IMR-90 (cell line): ENCODE measurements at regions not wholly inside any gene's neighbourhood (a gene's known extent, or its start where the extent isn't known, plus 50 kb on each side); places are given as distances from the start of the nearest gene placed in this dataset.

Experiments used
- ATAC-seq: fragments of 200-7000 bp; cut with Tn5 transposase; 2 replicates; pipeline ENCODE4 v1.9.1; 2020; ENCODE audit warnings: low read depth, mild to moderate bottlenecking, moderate library complexity
- BruUV-seq: library from RNA; stranded (reverse); fragments of 400-500 nt; replicated peaks from 2 replicates; lab custom pipeline; 2021; lab: Mats Ljungman, UMichigan
- CTCF ChIA-PET: fragments of 300-600 bp; formaldehyde crosslinking; extraction: SDS; loops from one replicate; lab custom pipeline; 2021; ENCODE audit warnings: antibody characterized with exemption; lab: Yijun Ruan, JAX
- POLR2A ChIA-PET: fragments of 300-600 bp; sonication (Branson Sonifier 250); formaldehyde crosslinking; loops from one replicate; lab custom pipeline; 2022; ENCODE audit warnings: antibody characterized with exemption; ENCODE audit not compliant: unreplicated experiment; lab: Charles Lee
- DNase-seq: peaks from one replicate; pipeline ENCODE4 v3.0.0; 2013
- H2AFZ ChIP-seq: replicated peaks from 2 replicates; pipeline ENCODE3; 2013; ENCODE audit warnings: low read length, mild to moderate bottlenecking; ENCODE audit not compliant: poor library complexity
- H2AK5ac ChIP-seq: 2 replicates; pipeline ENCODE4 v1.6.1; 2013; ENCODE audit warnings: low read depth, low read length, inconsistent platforms
- H2AK9ac ChIP-seq: replicated peaks from 2 replicates; pipeline ENCODE3; 2013; ENCODE audit warnings: mild to moderate bottlenecking, low read depth, low read length, moderate library complexity; ENCODE audit not compliant: poor library complexity
- H2BK120ac ChIP-seq: 2 replicates; pipeline ENCODE4 v1.6.1; 2013; ENCODE audit warnings: low read depth, low read length, inconsistent platforms
- H2BK15ac ChIP-seq: 3 replicates; pipeline ENCODE4 v1.6.1; 2013; ENCODE audit warnings: low read depth, low read length, inconsistent platforms
- H2BK20ac ChIP-seq: 2 replicates; pipeline ENCODE4 v1.6.1; 2013; ENCODE audit warnings: low read depth, mild to moderate bottlenecking, inconsistent platforms, low read length, moderate library complexity
- H2BK5ac ChIP-seq: 2 replicates; pipeline ENCODE4 v1.6.1; 2013; ENCODE audit warnings: mild to moderate bottlenecking, low read depth, low read length, inconsistent platforms; ENCODE audit not compliant: poor library complexity, severe bottlenecking
- H3K14ac ChIP-seq: replicated peaks from 2 replicates; pipeline ENCODE4 v1.6.1; 2013; ENCODE audit warnings: low read depth, low read length, inconsistent platforms
- H3K18ac ChIP-seq: 2 replicates; pipeline ENCODE4 v1.6.1; 2013; ENCODE audit warnings: low read depth, low read length, control low read depth
- H3K23ac ChIP-seq: 2 replicates; pipeline ENCODE4 v1.6.1; 2013; ENCODE audit warnings: low read depth, low read length, inconsistent platforms
- H3K27ac ChIP-seq: 2 replicates; pipeline ENCODE4 v1.5.1; 2013; ENCODE audit warnings: mild to moderate bottlenecking, control low read depth, low read length; ENCODE audit not compliant: insufficient read depth
- H3K27me3 ChIP-seq: 2 replicates; pipeline ENCODE4 v1.6.1; 2013; ENCODE audit warnings: low read length; ENCODE audit not compliant: control insufficient read depth, insufficient read depth
- H3K36me3 ChIP-seq: 2 replicates; pipeline ENCODE4 v1.6.1; 2013; ENCODE audit warnings: low read length, mixed read lengths; ENCODE audit not compliant: control insufficient read depth, insufficient read depth
- H3K4ac ChIP-seq: 2 replicates; pipeline ENCODE4 v1.6.1; 2013; ENCODE audit warnings: low read depth, low read length, inconsistent platforms
- H3K4me1 ChIP-seq: 2 replicates; pipeline ENCODE4 v1.6.1; 2013; ENCODE audit warnings: low read length, mixed read lengths; ENCODE audit not compliant: control insufficient read depth, insufficient read depth
- H3K4me2 ChIP-seq: 2 replicates; pipeline ENCODE4 v1.6.1; 2013; ENCODE audit warnings: low read depth, mild to moderate bottlenecking, control low read depth, low read length, moderate library complexity
- H3K4me3 ChIP-seq: 2 replicates; pipeline ENCODE4 v1.5.1; 2013; ENCODE audit warnings: low read depth, mild to moderate bottlenecking, control low read depth, low read length, moderate library complexity; ENCODE audit not compliant: insufficient read depth
- H3K56ac ChIP-seq: 2 replicates; pipeline ENCODE4 v1.6.1; 2013; ENCODE audit warnings: low read length, inconsistent platforms; ENCODE audit not compliant: insufficient read depth; ENCODE audit errors: extremely low read depth
- H3K79me1 ChIP-seq, 2 experiments: 2 replicates each; pipeline ENCODE4 v1.6.1; 2013; ENCODE audit warnings: low read length in 2 of 2, inconsistent platforms in 1 of 2, low read depth in 1 of 2
- H3K9ac ChIP-seq: 2 replicates; pipeline ENCODE4 v1.6.1; 2013; ENCODE audit warnings: low read depth, low read length, control low read depth
- H3K9me1 ChIP-seq: 2 replicates; pipeline ENCODE4 v1.6.1; 2013; ENCODE audit warnings: low read length, inconsistent platforms; ENCODE audit not compliant: insufficient read depth
- H3K9me3 ChIP-seq: 2 replicates; pipeline ENCODE4 v1.6.1; 2013; ENCODE audit warnings: low read length; ENCODE audit not compliant: control insufficient read depth, insufficient read depth
- H4K20me1 ChIP-seq: 2 replicates; pipeline ENCODE4 v1.6.1; 2013; ENCODE audit warnings: low read length, inconsistent platforms; ENCODE audit not compliant: insufficient read depth
- H4K5ac ChIP-seq: 2 replicates; pipeline ENCODE4 v1.6.1; 2013; ENCODE audit warnings: mild to moderate bottlenecking, low read depth, low read length, control low read depth
- H4K8ac ChIP-seq, 2 experiments: 2 replicates each; pipeline ENCODE4 v1.6.1; 2013; ENCODE audit warnings: low read depth in 2 of 2, low read length in 2 of 2, control low read depth in 1 of 2, inconsistent platforms in 1 of 2
- H4K91ac ChIP-seq: 2 replicates; pipeline ENCODE4 v1.6.1; 2013; ENCODE audit warnings: low read depth, low read length, inconsistent platforms; ENCODE audit not compliant: insufficient read depth
- BHLHE40 ChIP-seq: fragments of 150-350 bp; IDR thresholded peaks from 2 replicates; pipeline ENCODE4 v1.6.1; 2016; ENCODE audit warnings: mild to moderate bottlenecking, low read depth, low read length
- CEBPB ChIP-seq: IDR thresholded peaks from 2 replicates; pipeline ENCODE4 v1.6.1; 2012; ENCODE audit warnings: low read depth, low read length, improper control_type of control experiment
- CTCF ChIP-seq: conservative IDR thresholded peaks from 2 replicates; pipeline ENCODE4 v1.5.1; 2012; ENCODE audit warnings: mild to moderate bottlenecking, low read depth, low read length, improper control_type of control experiment
- ELK1 ChIP-seq: fragments of 150-350 bp; IDR thresholded peaks from 2 replicates; pipeline ENCODE4 v1.6.1; 2016; ENCODE audit warnings: low read depth, mild to moderate bottlenecking, low read length, moderate library complexity, borderline replicate concordance
- MAZ ChIP-seq: IDR thresholded peaks from 2 replicates; pipeline ENCODE4 v1.6.1; 2012; ENCODE audit warnings: low read depth, mild to moderate bottlenecking, low read length, improper control_type of control experiment, moderate library complexity, borderline replicate concordance
- MXI1 ChIP-seq: IDR thresholded peaks from 2 replicates; pipeline ENCODE4 v1.6.1; 2012; ENCODE audit warnings: low read depth, mild to moderate bottlenecking, low read length, moderate library complexity, borderline replicate concordance
- NFE2L2 ChIP-seq: fragments of 150-350 bp; IDR thresholded peaks from 2 replicates; pipeline ENCODE4 v1.6.1; 2016; ENCODE audit warnings: low read depth, mild to moderate bottlenecking, low read length
- RAD21 ChIP-seq: IDR thresholded peaks from 2 replicates; pipeline ENCODE4 v1.6.1; 2012; ENCODE audit warnings: low read length, improper control_type of control experiment
- RCOR1 ChIP-seq: IDR thresholded peaks from 2 replicates; pipeline ENCODE4 v1.6.1; 2012; ENCODE audit warnings: mild to moderate bottlenecking, low read length, improper control_type of control experiment; ENCODE audit not compliant: insufficient replicate concordance
- RFX5 ChIP-seq: IDR thresholded peaks from 2 replicates; pipeline ENCODE4 v1.8.0; 2012; ENCODE audit warnings: low read depth, mild to moderate bottlenecking, low read length, moderate library complexity
- SMC3 ChIP-seq: fragments of 150-350 bp; IDR thresholded peaks from 2 replicates; pipeline ENCODE4 v1.6.1; 2016; ENCODE audit warnings: low read depth, mild to moderate bottlenecking, antibody characterized with exemption, low read length, moderate library complexity
- WGBS, 2 experiments: methylation state at CpG; one replicate each; pipeline versions ENCODE4 v1.1.5 to v1.1.7; 2013; ENCODE audit warnings: missing lambda C conversion rate in 2 of 2; ENCODE audit not compliant: insufficient read length in 1 of 2; ENCODE audit errors: extremely low coverage in 2 of 2; 5-methylcytosine and 5-hydroxymethylcytosine counted together
- dilution Hi-C: fragments of 300-500 bp; cut with HindIII; formaldehyde crosslinking; loops from one replicate; pipeline ENCODE4 v1.14.3; 2018; ENCODE audit warnings: low sequenced_read_pairs; ENCODE audit not compliant: unreplicated experiment
- in situ Hi-C: fragments of 300-500 bp; cut with MboI; formaldehyde crosslinking; loops from 3 replicates; pipeline ENCODE4 v1.14.3; 2019; ENCODE audit warnings: low sequenced_read_pairs, inconsistent platforms, mixed read lengths
- intact Hi-C: fragments of 100-400 bp; cut with micrococcal nuclease; formaldehyde crosslinking; loops from 2 replicates; pipeline ENCODE4 v1.10.0; 2022

GRCh38 chr11:116162086-116162885, 610.5 kb downstream of the BUD13 start:
- Histone ChIP-seq H3K79me1 (no peaks in the 10 kb centered on the region), H2BK5ac (no peak overlapping the region), H2AFZ (no peak overlapping the region), H2BK20ac (no peak overlapping the region), H4K5ac (no peak overlapping the region), H3K27ac (no peak overlapping the region), H4K20me1 (no peaks in the 10 kb centered on the region), H3K14ac (no peak overlapping the region), H2BK120ac (no peak overlapping the region), H3K9me1 (no peaks in the 10 kb centered on the region), H2BK15ac (no peak overlapping the region), H3K18ac (no peak overlapping the region), H4K8ac (no peak overlapping the region), H3K56ac (no peak overlapping the region), H3K4me2 (no peak overlapping the region), H4K91ac (no peak overlapping the region), H3K4me1 (no peaks in the 10 kb centered on the region), H2AK5ac (no peak overlapping the region), H3K4ac (no peak overlapping the region), H3K4me3 (no peak overlapping the region), H3K27me3 (peaks cover 4% of the 10 kb centered on the region; the same call in 1 of the 2 replicates), H3K36me3 (no peaks in the 10 kb centered on the region), H3K9ac (no peak overlapping the region), H3K9me3 (no peaks in the 10 kb centered on the region), H3K23ac (no peak overlapping the region), H2AK9ac (no peak overlapping the region)
- intact Hi-C loops: no loop called here
- no TSS peak for BruUV-seq
- ATAC-seq: no peak
- in situ Hi-C loops: no loop called here
- no peak for TF ChIP-seq MAZ
- TF ChIP-seq SMC3: no peak
- TF ChIP-seq NFE2L2: no peak
- TF ChIP-seq CTCF: no peak
- no peak for TF ChIP-seq RFX5
- TF ChIP-seq BHLHE40: no peak
- no peak for TF ChIP-seq RCOR1
- no peak for TF ChIP-seq RAD21
- no peak for TF ChIP-seq MXI1
- no peak for TF ChIP-seq CEBPB
- TF ChIP-seq ELK1: no peak
- dilution Hi-C loops: no loop called here
- CTCF ChIA-PET: no interaction called here
- no CpG with 5 or more reads among the region's 20 CpGs for WGBS, 2 experiments
- no peak for DNase-seq
- POLR2A ChIA-PET: no interaction called here
